GM12878 (cell line): ENCODE measurements at regions not wholly inside any gene's neighbourhood (a gene's known extent, or its start where the extent isn't known, plus 50 kb on each side); places are given as distances from the start of the nearest gene placed in this dataset.

Source experiments
- ATAC-seq: fragments of 200-7000 bp; cut with Tn5 transposase; 3 replicates; pipeline ENCODE4 v1.9.1; 2020; ENCODE audit warnings: mild to moderate bottlenecking, moderate library complexity
- BruUV-seq: library from RNA; stranded (reverse); fragments of 400-500 nt; replicated peaks from 2 replicates; lab custom pipeline; 2021; lab: Mats Ljungman, UMichigan
- CTCF ChIA-PET: fragments of 300-600 bp; sonication (Branson Sonifier 250); formaldehyde crosslinking; extraction: SDS; loops from one replicate; lab custom pipeline; 2021; ENCODE audit warnings: inconsistent platforms; lab: Yijun Ruan, JAX
- POLR2A ChIA-PET: fragments of 350-600 bp; formaldehyde crosslinking; extraction: SDS; loops from one replicate; lab custom pipeline; 2021; ENCODE audit warnings: inconsistent platforms; lab: Charles Lee
- RAD21 ChIA-PET: fragments of 300-600 bp; sonication (Branson Sonifier 250); formaldehyde crosslinking; loops from one replicate; lab custom pipeline; 2023; ENCODE audit warnings: antibody characterized with exemption; ENCODE audit not compliant: unreplicated experiment; lab: Charles Lee
- SMC1A ChIA-PET: fragments of 300-600 bp; sonication (Branson Sonifier 250); formaldehyde crosslinking; loops from one replicate; lab custom pipeline; 2023; ENCODE audit not compliant: unreplicated experiment, uncharacterized antibody; lab: Charles Lee
- DNase-seq: peaks from one replicate; pipeline ENCODE4 v3.0.0-alpha.2; 2011; ENCODE audit warnings: low read depth, low spot score
- FAIRE-seq: peaks from 3 replicates; lab custom pipeline; 2011; peaks lifted over from hg19 to GRCh38; lab: Jason Lieb, UNC
- H2AFZ ChIP-seq: 2 replicates; pipeline ENCODE4 v1.6.0; 2011; ENCODE audit warnings: low read depth, low read length, control low read depth; ENCODE audit not compliant: control insufficient read depth
- H3K27ac ChIP-seq: 2 replicates; pipeline ENCODE4 v1.5.1; 2011; ENCODE audit warnings: control low read depth; ENCODE audit not compliant: control insufficient read depth, insufficient read depth
- H3K27me3 ChIP-seq, 2 experiments: replicated peaks in 1 of 2; 2 replicates each; pipeline versions ENCODE4 v1.6.0 to v1.6.1; 2011; ENCODE audit warnings: low read length in 1 of 2; ENCODE audit not compliant: control insufficient read depth in 2 of 2, insufficient read depth in 2 of 2
- H3K36me3 ChIP-seq, 2 experiments: 2 replicates each; pipeline ENCODE4 v1.5.1; 2011; ENCODE audit warnings: low read length in 1 of 2; ENCODE audit not compliant: control insufficient read depth in 2 of 2, insufficient read depth in 2 of 2
- H3K4me1 ChIP-seq: 2 replicates; pipeline ENCODE4 v1.6.1; 2011; ENCODE audit warnings: mild to moderate bottlenecking, low read length, moderate library complexity, mixed read lengths; ENCODE audit not compliant: control insufficient read depth, insufficient read depth
- H3K4me2 ChIP-seq: 2 replicates; pipeline ENCODE4 v1.6.0; 2011; ENCODE audit warnings: control low read depth; ENCODE audit not compliant: control insufficient read depth, insufficient read depth
- H3K4me3 ChIP-seq: fragments of 200-600 bp; sonication (generic); 2 replicates; pipeline ENCODE4 v1.5.1; 2016
- H3K79me2 ChIP-seq: 2 replicates; pipeline ENCODE4 v1.6.0; 2011; ENCODE audit warnings: low read length; ENCODE audit not compliant: control insufficient read depth, insufficient read depth
- H3K9ac ChIP-seq: 2 replicates; pipeline ENCODE4 v1.8.0; 2011; ENCODE audit warnings: low read length, control low read depth, mixed read lengths; ENCODE audit not compliant: control insufficient read depth, insufficient read depth
- H3K9me3 ChIP-seq: replicated peaks from 3 replicates; pipeline ENCODE4 v1.5.1; 2011; ENCODE audit warnings: mild to moderate bottlenecking, low read length; ENCODE audit not compliant: control insufficient read depth, insufficient read depth
- H4K20me1 ChIP-seq: 2 replicates; pipeline ENCODE4 v1.6.0; 2011; ENCODE audit not compliant: control insufficient read depth, insufficient read depth
- CBX3 ChIP-seq: fragments of 200-600 bp; sonication (generic); IDR thresholded peaks from 2 replicates; pipeline ENCODE4 v1.6.1; 2016; ENCODE audit warnings: low read depth, borderline replicate concordance
- HDGF ChIP-seq: fragments of 450-650 bp; IDR thresholded peaks from 2 replicates; pipeline ENCODE4 v1.6.1; 2016; ENCODE audit warnings: antibody characterized with exemption
- MEF2A ChIP-seq: IDR thresholded peaks from 2 replicates; pipeline ENCODE4 v1.6.1; 2011; ENCODE audit warnings: low read depth, mild to moderate bottlenecking, low read length, moderate library complexity; ENCODE audit not compliant: insufficient read depth
- MYC ChIP-seq: IDR thresholded peaks from 2 replicates; pipeline ENCODE4 v1.6.1; 2011; ENCODE audit warnings: mild to moderate bottlenecking, low read length, moderate library complexity, inconsistent platforms; ENCODE audit not compliant: insufficient read depth, insufficient replicate concordance, insufficient read length, severe bottlenecking
- SIN3A ChIP-seq: IDR thresholded peaks from 2 replicates; pipeline ENCODE4 v1.6.1; 2012; ENCODE audit warnings: low read depth, low read length, improper control_type of control experiment
- ZBED1 ChIP-seq: IDR thresholded peaks from 2 replicates; pipeline ENCODE4 v1.6.1; 2016; ENCODE audit warnings: borderline replicate concordance
- ZZZ3 ChIP-seq: IDR thresholded peaks from 2 replicates; pipeline ENCODE4 v1.6.1; 2011; ENCODE audit warnings: low read depth; ENCODE audit not compliant: control insufficient read depth, insufficient read length
- WGBS: methylation state at CpG from one replicate; pipeline ENCODE4 v1.1.6; 2016; ENCODE audit warnings: low lambda C conversion rate; ENCODE audit not compliant: insufficient replicate concordance, insufficient coverage; ENCODE audit errors: missing lambda C conversion rate; 5-methylcytosine and 5-hydroxymethylcytosine counted together
- in situ Hi-C: fragments of 300-500 bp; cut with MboI; formaldehyde crosslinking; loops from 9 replicates; pipeline ENCODE4 v1.14.3; 2018; ENCODE audit warnings: mixed read lengths
- intact Hi-C: fragments of 100-400 bp; cut with micrococcal nuclease; formaldehyde crosslinking; loops from one replicate; pipeline ENCODE4 v1.14.2; 2022; ENCODE audit not compliant: unreplicated experiment
- TF ChIP-seq, protein P1 (sequence below): fragments of 450-650 bp; formaldehyde crosslinking; IDR thresholded peaks from 2 replicates; pipeline ENCODE4 v1.5.0; 2022; ENCODE audit warnings: mild to moderate bottlenecking, missing genetic modification characterization
- TF ChIP-seq, protein P2 (sequence below): fragments of 450-650 bp; IDR thresholded peaks from 2 replicates; pipeline ENCODE4 v1.6.1; 2018; ENCODE audit warnings: borderline replicate concordance, mild to moderate bottlenecking; ENCODE audit not compliant: partially characterized antibody

DNA sequence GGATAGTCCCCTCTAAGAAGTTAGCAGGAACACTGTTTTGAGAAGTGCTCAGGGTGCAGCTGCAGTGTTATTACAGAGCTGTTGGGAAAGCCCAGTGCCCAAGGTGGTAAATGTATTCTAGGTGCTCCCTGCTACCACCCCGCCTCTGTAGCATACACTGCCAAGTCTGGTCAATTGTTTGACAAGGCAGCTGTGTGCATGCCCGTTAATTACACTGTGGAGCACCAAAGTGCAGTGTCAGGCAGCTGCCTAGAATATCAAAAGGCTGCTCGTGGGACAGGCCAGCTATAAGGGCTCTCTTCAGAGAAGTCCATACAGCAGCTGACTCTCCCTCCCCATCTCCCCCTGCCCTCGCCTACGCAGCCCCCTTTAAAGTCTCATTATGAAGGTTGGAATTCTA lies 99.9 kb upstream of the KLHL13 start:
- no peaks in the 10 kb centered on the region for H3K36me3 ChIP-seq
- H2AFZ ChIP-seq, result no peak overlapping the region
- no peak for ATAC-seq
- no peaks in the 10 kb centered on the region for H3K9me3 ChIP-seq
- H3K79me2 ChIP-seq, result no peaks in the 10 kb centered on the region
- TF ChIP-seq MEF2A (no peak), SIN3A (no peak), HDGF (no peak), CBX3 (no peak), ZZZ3 (no peak), ZBED1 (no peak), MYC (no peak)
- TF ChIP-seq, protein P1, sequence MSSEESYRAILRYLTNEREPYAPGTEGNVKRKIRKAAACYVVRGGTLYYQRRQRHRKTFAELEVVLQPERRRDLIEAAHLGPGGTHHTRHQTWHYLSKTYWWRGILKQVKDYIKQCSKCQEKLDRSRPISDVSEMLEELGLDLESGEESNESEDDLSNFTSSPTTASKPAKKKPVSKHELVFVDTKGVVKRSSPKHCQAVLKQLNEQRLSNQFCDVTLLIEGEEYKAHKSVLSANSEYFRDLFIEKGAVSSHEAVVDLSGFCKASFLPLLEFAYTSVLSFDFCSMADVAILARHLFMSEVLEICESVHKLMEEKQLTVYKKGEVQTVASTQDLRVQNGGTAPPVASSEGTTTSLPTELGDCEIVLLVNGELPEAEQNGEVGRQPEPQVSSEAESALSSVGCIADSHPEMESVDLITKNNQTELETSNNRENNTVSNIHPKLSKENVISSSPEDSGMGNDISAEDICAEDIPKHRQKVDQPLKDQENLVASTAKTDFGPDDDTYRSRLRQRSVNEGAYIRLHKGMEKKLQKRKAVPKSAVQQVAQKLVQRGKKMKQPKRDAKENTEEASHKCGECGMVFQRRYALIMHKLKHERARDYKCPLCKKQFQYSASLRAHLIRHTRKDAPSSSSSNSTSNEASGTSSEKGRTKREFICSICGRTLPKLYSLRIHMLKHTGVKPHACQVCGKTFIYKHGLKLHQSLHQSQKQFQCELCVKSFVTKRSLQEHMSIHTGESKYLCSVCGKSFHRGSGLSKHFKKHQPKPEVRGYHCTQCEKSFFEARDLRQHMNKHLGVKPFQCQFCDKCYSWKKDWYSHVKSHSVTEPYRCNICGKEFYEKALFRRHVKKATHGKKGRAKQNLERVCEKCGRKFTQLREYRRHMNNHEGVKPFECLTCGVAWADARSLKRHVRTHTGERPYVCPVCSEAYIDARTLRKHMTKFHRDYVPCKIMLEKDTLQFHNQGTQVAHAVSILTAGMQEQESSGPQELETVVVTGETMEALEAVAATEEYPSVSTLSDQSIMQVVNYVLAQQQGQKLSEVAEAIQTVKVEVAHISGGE, result no peak
- TF ChIP-seq, protein P2, sequence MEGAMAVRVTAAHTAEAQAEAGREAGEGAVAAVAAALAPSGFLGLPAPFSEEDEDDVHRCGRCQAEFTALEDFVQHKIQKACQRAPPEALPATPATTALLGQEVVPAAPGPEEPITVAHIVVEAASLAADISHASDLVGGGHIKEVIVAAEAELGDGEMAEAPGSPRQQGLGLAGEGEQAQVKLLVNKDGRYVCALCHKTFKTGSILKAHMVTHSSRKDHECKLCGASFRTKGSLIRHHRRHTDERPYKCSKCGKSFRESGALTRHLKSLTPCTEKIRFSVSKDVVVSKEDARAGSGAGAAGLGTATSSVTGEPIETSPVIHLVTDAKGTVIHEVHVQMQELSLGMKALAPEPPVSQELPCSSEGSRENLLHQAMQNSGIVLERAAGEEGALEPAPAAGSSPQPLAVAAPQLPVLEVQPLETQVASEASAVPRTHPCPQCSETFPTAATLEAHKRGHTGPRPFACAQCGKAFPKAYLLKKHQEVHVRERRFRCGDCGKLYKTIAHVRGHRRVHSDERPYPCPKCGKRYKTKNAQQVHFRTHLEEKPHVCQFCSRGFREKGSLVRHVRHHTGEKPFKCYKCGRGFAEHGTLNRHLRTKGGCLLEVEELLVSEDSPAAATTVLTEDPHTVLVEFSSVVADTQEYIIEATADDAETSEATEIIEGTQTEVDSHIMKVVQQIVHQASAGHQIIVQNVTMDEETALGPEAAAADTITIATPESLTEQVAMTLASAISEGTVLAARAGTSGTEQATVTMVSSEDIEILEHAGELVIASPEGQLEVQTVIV, result no peak
- TF ChIP-seq, all 136 proteins: peak for 0
- no peak overlapping the region for H3K4me3 ChIP-seq
- ChIA-PET POLR2A (no interaction called here), RAD21 (interaction anchor here (1.3 kb wide), 1 partner anchor 9 kb away, joined by 3 read pairs; no protein-coding TSS in a partner anchor), SMC1A (no interaction called here), CTCF (interaction anchor here (0.5 to 1.6 kb wide), 2 partner anchors 9 to 38 kb away, joined by 3 to 4 read pairs; no protein-coding TSS in a partner anchor)
- in situ Hi-C loops (no loop called here), intact Hi-C loops (no loop called here)
- WGBS, result 24% methylated on average over 5 of the region's 5 CpGs
- H4K20me1 ChIP-seq, result no peaks in the 10 kb centered on the region
- FAIRE-seq (no peak), DNase-seq (no peak)
- H3K27ac ChIP-seq, result no peak overlapping the region
- H3K4me2 ChIP-seq, result no peak overlapping the region
- H3K9ac ChIP-seq, result no peak overlapping the region
- H3K27me3 ChIP-seq, result no peaks in the 10 kb centered on the region; a peak in 1 of 4 replicates
- BruUV-seq, result no TSS peak
- H3K4me1 ChIP-seq, result peaks cover 9% of the 10 kb centered on the region
